ENCODE measurements at regions not wholly inside any gene's neighbourhood (a gene's known extent, or its start where the extent isn't known, plus 50 kb on each side); places are given as distances from the start of the nearest gene placed in this dataset.

DNA sequence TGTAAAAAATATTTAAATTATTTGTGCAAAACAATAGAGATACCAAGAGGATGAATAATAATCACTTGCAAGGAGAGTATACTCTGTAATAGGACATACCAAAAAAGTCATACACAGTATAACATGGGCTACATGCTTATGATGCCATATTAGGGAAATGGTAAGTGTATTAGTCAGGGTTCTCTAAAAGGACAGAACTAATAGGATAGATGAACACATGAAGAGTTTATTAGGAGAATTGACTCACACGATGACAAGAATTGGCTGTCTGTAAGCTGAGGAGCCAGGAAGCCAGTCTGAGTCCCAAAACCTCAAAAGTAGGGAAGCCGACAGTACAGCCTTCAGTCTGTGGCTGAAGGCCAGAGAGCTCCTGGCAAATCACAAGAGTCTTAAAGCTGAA is 151.2 kb downstream of the DTHD1 start:
- Histone ChIP-seq H3K9ac (ENCODE audit: low read length) (no peak overlapping the region), H3K27me3 (ENCODE audit: insufficient read depth, low read depth, low read length) (no peaks in the 10 kb centered on the region), H3K27ac (ENCODE audit: low read length) (no peak overlapping the region), H3K36me3 (ENCODE audit: insufficient read depth, low read length) (no peaks in the 10 kb centered on the region), H3K4me2 (ENCODE audit: low read length) (no peak overlapping the region), H3F3A (ENCODE audit: insufficient read depth, low read length, poor library complexity, severe bottlenecking) (no peaks in the 10 kb centered on the region), H3K79me2 (replicated peaks; ENCODE audit: insufficient read depth, low read length) (no peaks in the 10 kb centered on the region), H3K4me3 (ENCODE audit: low read length) (no peak overlapping the region), H4K20me1 (ENCODE audit: insufficient read depth) (no peaks in the 10 kb centered on the region), H2AFZ (ENCODE audit: low read depth, low read length) (no peak overlapping the region), H3K9me3 (ENCODE audit: low read length) (no peaks in the 10 kb centered on the region), H3K9me2 (ENCODE audit: insufficient read depth, low read length) (no peaks in the 10 kb centered on the region)
- TF ChIP-seq POLR2AphosphoS5 (IDR thresholded peaks at IDR 0.05) (no peak), MXI1 (conservative IDR thresholded peaks at IDR 0.05; ENCODE audit: poor library complexity, severe bottlenecking) (no peak), EP300 (conservative IDR thresholded peaks at IDR 0.05; ENCODE audit: poor library complexity, severe bottlenecking) (no peak), RAD21 (conservative IDR thresholded peaks at IDR 0.05) (no peak), TAF1 (IDR thresholded peaks at IDR 0.05; ENCODE audit: low read depth) (no peak), EZH2 (IDR thresholded peaks at IDR 0.05; ENCODE audit: borderline replicate concordance, insufficient read depth, low read length, poor library complexity, severe bottlenecking) (no peak), CTCF (IDR thresholded peaks at IDR 0.05; ENCODE audit: poor library complexity, severe bottlenecking) (no peak), SMC3 (conservative IDR thresholded peaks at IDR 0.05; ENCODE audit: poor library complexity) (no peak)
- TF ChIP-seq, protein P1, sequence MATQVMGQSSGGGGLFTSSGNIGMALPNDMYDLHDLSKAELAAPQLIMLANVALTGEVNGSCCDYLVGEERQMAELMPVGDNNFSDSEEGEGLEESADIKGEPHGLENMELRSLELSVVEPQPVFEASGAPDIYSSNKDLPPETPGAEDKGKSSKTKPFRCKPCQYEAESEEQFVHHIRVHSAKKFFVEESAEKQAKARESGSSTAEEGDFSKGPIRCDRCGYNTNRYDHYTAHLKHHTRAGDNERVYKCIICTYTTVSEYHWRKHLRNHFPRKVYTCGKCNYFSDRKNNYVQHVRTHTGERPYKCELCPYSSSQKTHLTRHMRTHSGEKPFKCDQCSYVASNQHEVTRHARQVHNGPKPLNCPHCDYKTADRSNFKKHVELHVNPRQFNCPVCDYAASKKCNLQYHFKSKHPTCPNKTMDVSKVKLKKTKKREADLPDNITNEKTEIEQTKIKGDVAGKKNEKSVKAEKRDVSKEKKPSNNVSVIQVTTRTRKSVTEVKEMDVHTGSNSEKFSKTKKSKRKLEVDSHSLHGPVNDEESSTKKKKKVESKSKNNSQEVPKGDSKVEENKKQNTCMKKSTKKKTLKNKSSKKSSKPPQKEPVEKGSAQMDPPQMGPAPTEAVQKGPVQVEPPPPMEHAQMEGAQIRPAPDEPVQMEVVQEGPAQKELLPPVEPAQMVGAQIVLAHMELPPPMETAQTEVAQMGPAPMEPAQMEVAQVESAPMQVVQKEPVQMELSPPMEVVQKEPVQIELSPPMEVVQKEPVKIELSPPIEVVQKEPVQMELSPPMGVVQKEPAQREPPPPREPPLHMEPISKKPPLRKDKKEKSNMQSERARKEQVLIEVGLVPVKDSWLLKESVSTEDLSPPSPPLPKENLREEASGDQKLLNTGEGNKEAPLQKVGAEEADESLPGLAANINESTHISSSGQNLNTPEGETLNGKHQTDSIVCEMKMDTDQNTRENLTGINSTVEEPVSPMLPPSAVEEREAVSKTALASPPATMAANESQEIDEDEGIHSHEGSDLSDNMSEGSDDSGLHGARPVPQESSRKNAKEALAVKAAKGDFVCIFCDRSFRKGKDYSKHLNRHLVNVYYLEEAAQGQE (IDR thresholded peaks at IDR 0.05; ENCODE audit: borderline replicate concordance), result no peak

GRCh38 chr4:36439556-36439955 is 158.1 kb downstream of the DTHD1 start:
- no peaks in the 10 kb centered on the region for H3K36me3 ChIP-seq (ENCODE audit: insufficient read depth, low read length)
- no peak overlapping the region for H3K9ac ChIP-seq (ENCODE audit: low read length)
- H3K27me3 ChIP-seq (ENCODE audit: insufficient read depth, low read depth, low read length), result no peaks in the 10 kb centered on the region
- H3K4me2 ChIP-seq (ENCODE audit: low read length), result no peak overlapping the region
- H3K27ac ChIP-seq (ENCODE audit: low read length), result no peak overlapping the region
- TF ChIP-seq EP300 (conservative IDR thresholded peaks at IDR 0.05; ENCODE audit: poor library complexity, severe bottlenecking), result no peak
- TF ChIP-seq CTCF (IDR thresholded peaks at IDR 0.05; ENCODE audit: poor library complexity, severe bottlenecking), result no peak
- TF ChIP-seq EZH2 (IDR thresholded peaks at IDR 0.05; ENCODE audit: borderline replicate concordance, insufficient read depth, low read length, poor library complexity, severe bottlenecking), result no peak
- no peak for TF ChIP-seq MXI1 (conservative IDR thresholded peaks at IDR 0.05; ENCODE audit: poor library complexity, severe bottlenecking)
- TF ChIP-seq RAD21 (conservative IDR thresholded peaks at IDR 0.05), result no peak
- TF ChIP-seq, protein P1 (IDR thresholded peaks at IDR 0.05; ENCODE audit: borderline replicate concordance), result no peak
- no peak for TF ChIP-seq POLR2AphosphoS5 (IDR thresholded peaks at IDR 0.05)
- no peak for TF ChIP-seq TAF1 (IDR thresholded peaks at IDR 0.05; ENCODE audit: low read depth)
- no peak for TF ChIP-seq SMC3 (conservative IDR thresholded peaks at IDR 0.05; ENCODE audit: poor library complexity)
- H2AFZ ChIP-seq (ENCODE audit: low read depth, low read length), result no peak overlapping the region
- no peaks in the 10 kb centered on the region for H3F3A ChIP-seq (ENCODE audit: insufficient read depth, low read length, poor library complexity, severe bottlenecking)
- no peaks in the 10 kb centered on the region for H3K9me2 ChIP-seq (ENCODE audit: insufficient read depth, low read length)
- no peaks in the 10 kb centered on the region for H4K20me1 ChIP-seq (ENCODE audit: insufficient read depth)
- H3K79me2 ChIP-seq (replicated peaks; ENCODE audit: insufficient read depth, low read length), result no peaks in the 10 kb centered on the region
- H3K4me3 ChIP-seq (ENCODE audit: low read length), result no peak overlapping the region
- no peaks in the 10 kb centered on the region for H3K9me3 ChIP-seq (ENCODE audit: low read length)

All from neural cell (in vitro differentiated cells).